KMS-11 (cell line): ENCODE measurements at regions not wholly inside any gene's neighbourhood (a gene's known extent, or its start where the extent isn't known, plus 50 kb on each side); places are given as distances from the start of the nearest gene placed in this dataset.

ENCODE experiments used
- H2AFZ ChIP-seq: fragments of 200-600 bp; sonication (generic); 2 replicates; pipeline ENCODE4 v1.6.1; 2016; ENCODE audit warnings: antibody characterized with exemption, mixed run types, low read depth
- H3K27ac ChIP-seq: fragments of 200-600 bp; sonication (generic); 2 replicates; pipeline ENCODE4 v1.6.1; 2016; ENCODE audit warnings: mild to moderate bottlenecking, mixed run types
- H3K27me3 ChIP-seq: fragments of 200-600 bp; sonication (generic); 2 replicates; pipeline ENCODE4 v1.6.1; 2017; ENCODE audit warnings: mild to moderate bottlenecking, low read depth, mixed run types, moderate library complexity; ENCODE audit not compliant: insufficient read depth
- H3K36me3 ChIP-seq: fragments of 200-600 bp; sonication (generic); 2 replicates; pipeline ENCODE4 v1.6.1; 2017; ENCODE audit warnings: mild to moderate bottlenecking, mixed run types; ENCODE audit not compliant: insufficient read depth
- H3K4me1 ChIP-seq: fragments of 200-600 bp; sonication (generic); 2 replicates; pipeline ENCODE4 v1.6.1; 2016; ENCODE audit warnings: mild to moderate bottlenecking, low read depth, mixed run types; ENCODE audit not compliant: poor library complexity, severe bottlenecking
- H3K4me2 ChIP-seq: fragments of 200-600 bp; sonication (generic); 2 replicates; pipeline ENCODE4 v1.7.0; 2016; ENCODE audit warnings: mild to moderate bottlenecking, mixed run types
- H3K4me3 ChIP-seq: fragments of 200-600 bp; sonication (generic); IDR thresholded peaks from 2 replicates; pipeline ENCODE4 v1.6.1; 2017; ENCODE audit warnings: low read depth, low read length, mixed read lengths; ENCODE audit not compliant: insufficient read depth
- H3K79me2 ChIP-seq: fragments of 200-600 bp; sonication (generic); 2 replicates; pipeline ENCODE4 v1.6.1; 2016; ENCODE audit warnings: low read depth, mixed run types; ENCODE audit not compliant: insufficient read depth
- H3K9ac ChIP-seq: fragments of 200-600 bp; sonication (generic); 2 replicates; pipeline ENCODE4 v1.6.1; 2016; ENCODE audit warnings: mild to moderate bottlenecking, mixed run types
- H4K20me1 ChIP-seq: fragments of 200-600 bp; sonication (generic); 2 replicates; pipeline ENCODE4 v1.6.1; 2016; ENCODE audit warnings: mild to moderate bottlenecking, mixed run types; ENCODE audit not compliant: insufficient read depth
- TF ChIP-seq, protein P1 (sequence below): fragments of 200-600 bp; sonication (generic); conservative IDR thresholded peaks from 2 replicates; pipeline ENCODE4 v1.6.1; 2017; ENCODE audit warnings: low read depth, mild to moderate bottlenecking, antibody characterized with exemption, low read length, moderate library complexity, mixed read lengths

DNA sequence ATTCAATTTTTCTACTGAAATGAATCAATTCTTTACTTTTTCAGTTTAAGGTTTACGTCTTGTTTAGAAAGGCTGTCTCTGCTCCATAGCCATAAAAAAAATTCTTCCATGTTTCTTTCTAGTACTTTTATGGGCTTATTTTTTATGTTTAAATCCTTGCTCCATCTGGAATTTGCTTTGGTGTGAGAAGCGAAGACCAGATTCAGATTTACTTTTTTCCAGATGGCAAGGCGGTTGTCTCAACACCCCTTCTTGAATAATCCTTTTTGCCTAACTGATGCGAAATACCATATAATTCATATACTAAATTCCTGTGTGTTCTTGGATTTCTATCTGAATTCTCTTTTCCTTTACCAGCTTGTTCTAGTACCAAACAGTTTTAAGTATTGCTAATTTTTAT, 101.5 kb downstream of the C1orf94 start:
- no peaks in the 10 kb centered on the region for H3K27me3 ChIP-seq

DNA sequence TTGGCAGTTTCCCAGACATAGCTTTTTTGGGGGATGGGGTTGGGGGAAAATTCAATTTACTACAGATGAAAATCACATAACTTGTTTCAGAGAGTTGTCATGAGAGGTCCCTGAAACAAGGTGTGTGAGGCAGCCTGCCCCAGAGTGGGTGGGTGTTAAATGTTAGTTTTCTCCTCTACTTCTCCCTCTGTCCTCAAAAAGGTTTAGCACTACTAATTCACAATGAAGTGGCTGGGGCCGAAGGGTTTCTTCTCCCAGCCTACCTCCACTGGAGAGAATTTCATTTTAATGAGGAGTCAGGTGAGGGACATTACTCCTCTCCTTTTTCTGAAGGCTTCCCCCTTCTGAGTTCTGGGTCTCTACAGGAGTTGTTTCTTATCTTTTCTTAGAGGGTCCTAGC, 103.3 kb downstream of the C1orf94 start:
- TF ChIP-seq, protein P1, sequence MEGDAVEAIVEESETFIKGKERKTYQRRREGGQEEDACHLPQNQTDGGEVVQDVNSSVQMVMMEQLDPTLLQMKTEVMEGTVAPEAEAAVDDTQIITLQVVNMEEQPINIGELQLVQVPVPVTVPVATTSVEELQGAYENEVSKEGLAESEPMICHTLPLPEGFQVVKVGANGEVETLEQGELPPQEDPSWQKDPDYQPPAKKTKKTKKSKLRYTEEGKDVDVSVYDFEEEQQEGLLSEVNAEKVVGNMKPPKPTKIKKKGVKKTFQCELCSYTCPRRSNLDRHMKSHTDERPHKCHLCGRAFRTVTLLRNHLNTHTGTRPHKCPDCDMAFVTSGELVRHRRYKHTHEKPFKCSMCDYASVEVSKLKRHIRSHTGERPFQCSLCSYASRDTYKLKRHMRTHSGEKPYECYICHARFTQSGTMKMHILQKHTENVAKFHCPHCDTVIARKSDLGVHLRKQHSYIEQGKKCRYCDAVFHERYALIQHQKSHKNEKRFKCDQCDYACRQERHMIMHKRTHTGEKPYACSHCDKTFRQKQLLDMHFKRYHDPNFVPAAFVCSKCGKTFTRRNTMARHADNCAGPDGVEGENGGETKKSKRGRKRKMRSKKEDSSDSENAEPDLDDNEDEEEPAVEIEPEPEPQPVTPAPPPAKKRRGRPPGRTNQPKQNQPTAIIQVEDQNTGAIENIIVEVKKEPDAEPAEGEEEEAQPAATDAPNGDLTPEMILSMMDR = no peak
- no peaks in the 10 kb centered on the region for H3K4me1 ChIP-seq
- H3K27me3 ChIP-seq = no peaks in the 10 kb centered on the region
- no peaks in the 10 kb centered on the region for H3K79me2 ChIP-seq
- H3K4me3 ChIP-seq = no peak overlapping the region
- H2AFZ ChIP-seq = no peak overlapping the region
- no peaks in the 10 kb centered on the region for H3K36me3 ChIP-seq
- no peak overlapping the region for H3K4me2 ChIP-seq
- no peaks in the 10 kb centered on the region for H4K20me1 ChIP-seq
- no peak overlapping the region for H3K27ac ChIP-seq
- no peak overlapping the region for H3K9ac ChIP-seq

More for the DNA sequence above, 101.5 kb downstream of the C1orf94 start:
- Histone ChIP-seq H4K20me1 (no peaks in the 10 kb centered on the region), H3K4me3 (no peak overlapping the region), H3K4me2 (no peak overlapping the region), H2AFZ (no peak overlapping the region), H3K36me3 (no peaks in the 10 kb centered on the region), H3K27ac (no peak overlapping the region), H3K4me1 (no peaks in the 10 kb centered on the region), H3K9ac (no peak overlapping the region), H3K79me2 (no peaks in the 10 kb centered on the region)
- TF ChIP-seq, protein P1 = no peak

DNA sequence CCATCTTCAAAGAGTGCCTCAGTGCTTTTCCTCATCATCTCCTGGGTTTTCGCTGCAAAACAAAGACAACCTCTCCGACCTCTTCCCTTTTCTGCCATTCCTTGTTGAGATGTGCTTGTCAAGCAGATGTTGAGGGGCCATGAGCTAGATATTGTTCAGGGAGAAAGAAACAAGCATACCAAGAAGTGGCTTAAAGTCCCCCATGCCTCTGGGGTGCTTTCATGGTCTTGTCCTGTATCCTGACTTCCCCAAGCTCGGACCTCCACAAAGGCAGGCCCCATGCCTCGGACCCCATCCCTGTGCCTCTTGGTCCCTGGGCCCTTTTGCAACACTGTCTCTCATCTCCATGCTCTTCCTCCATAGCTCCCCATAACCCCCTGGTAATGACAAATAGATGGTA, 103.8 kb downstream of the C1orf94 start:
- Histone ChIP-seq H4K20me1 (no peaks in the 10 kb centered on the region), H3K36me3 (no peaks in the 10 kb centered on the region), H2AFZ (no peak overlapping the region), H3K9ac (no peak overlapping the region), H3K79me2 (no peaks in the 10 kb centered on the region), H3K27ac (no peak overlapping the region), H3K4me1 (no peaks in the 10 kb centered on the region), H3K4me2 (no peak overlapping the region), H3K4me3 (no peak overlapping the region), H3K27me3 (no peaks in the 10 kb centered on the region)
- TF ChIP-seq, protein P1 = no peak

DNA sequence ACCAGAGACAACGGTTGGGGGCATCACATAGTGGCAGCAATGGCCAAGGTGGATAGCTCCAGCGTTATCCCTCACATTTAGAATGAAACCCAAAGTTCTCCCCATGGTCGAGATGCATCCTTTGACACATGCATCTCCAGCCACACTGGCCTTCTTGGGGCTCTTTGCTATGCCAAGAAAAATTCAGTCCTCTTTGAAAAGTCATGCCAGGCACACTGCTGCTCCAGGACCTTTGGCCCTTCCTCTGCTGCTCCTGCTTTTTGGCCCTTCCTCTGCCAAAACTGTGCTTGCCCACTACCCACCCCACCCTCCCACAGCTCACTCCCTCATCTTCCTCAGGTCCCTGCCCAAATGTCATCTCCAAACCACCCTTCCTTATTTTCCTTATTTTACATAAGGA, 106.4 kb downstream of the C1orf94 start:
- Histone ChIP-seq H3K27ac (no peak overlapping the region), H3K36me3 (no peaks in the 10 kb centered on the region), H3K4me1 (no peaks in the 10 kb centered on the region), H4K20me1 (no peaks in the 10 kb centered on the region), H3K79me2 (no peaks in the 10 kb centered on the region), H3K4me3 (no peak overlapping the region), H3K9ac (no peak overlapping the region), H3K4me2 (no peak overlapping the region), H2AFZ (no peak overlapping the region), H3K27me3 (no peaks in the 10 kb centered on the region)
- TF ChIP-seq, protein P1 = no peak
